ENCODE measurements at regions not wholly inside any gene's neighbourhood (a gene's known extent, or its start where the extent isn't known, plus 50 kb on each side); places are given as distances from the start of the nearest gene placed in this dataset.
A peak's percentile ranks its signal among the peaks of the same experiment; 100 is the strongest.

DNA sequence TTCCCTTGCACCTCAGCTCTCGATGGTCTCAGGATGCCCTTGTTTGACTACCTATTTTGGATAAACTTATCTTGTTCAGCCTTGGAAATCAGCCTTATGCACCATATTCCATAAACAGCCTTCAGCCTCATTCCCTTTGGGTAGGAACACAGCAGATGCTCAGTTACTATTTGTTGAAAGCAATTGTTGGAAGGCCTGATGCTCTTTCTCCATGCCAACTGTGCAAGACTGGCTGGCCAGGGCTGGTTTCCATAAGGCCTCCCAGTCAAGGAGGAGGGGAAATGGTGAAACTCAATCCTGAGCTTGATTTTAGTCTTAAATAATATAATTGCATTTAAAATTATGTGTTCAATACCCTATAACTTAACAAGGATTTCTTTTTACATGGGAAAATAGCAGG, 121.1 kb upstream of the DEPDC1 start:
- TF ChIP-seq, protein P1, sequence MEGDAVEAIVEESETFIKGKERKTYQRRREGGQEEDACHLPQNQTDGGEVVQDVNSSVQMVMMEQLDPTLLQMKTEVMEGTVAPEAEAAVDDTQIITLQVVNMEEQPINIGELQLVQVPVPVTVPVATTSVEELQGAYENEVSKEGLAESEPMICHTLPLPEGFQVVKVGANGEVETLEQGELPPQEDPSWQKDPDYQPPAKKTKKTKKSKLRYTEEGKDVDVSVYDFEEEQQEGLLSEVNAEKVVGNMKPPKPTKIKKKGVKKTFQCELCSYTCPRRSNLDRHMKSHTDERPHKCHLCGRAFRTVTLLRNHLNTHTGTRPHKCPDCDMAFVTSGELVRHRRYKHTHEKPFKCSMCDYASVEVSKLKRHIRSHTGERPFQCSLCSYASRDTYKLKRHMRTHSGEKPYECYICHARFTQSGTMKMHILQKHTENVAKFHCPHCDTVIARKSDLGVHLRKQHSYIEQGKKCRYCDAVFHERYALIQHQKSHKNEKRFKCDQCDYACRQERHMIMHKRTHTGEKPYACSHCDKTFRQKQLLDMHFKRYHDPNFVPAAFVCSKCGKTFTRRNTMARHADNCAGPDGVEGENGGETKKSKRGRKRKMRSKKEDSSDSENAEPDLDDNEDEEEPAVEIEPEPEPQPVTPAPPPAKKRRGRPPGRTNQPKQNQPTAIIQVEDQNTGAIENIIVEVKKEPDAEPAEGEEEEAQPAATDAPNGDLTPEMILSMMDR (conservative IDR thresholded peaks at IDR 0.05; ENCODE audit: low read depth, low read length), result no peak
- no peak for DNase-seq (ENCODE audit: low read depth)
- H3K4me3 ChIP-seq (ENCODE audit: low read depth, low read length), result no peak overlapping the region

DNA sequence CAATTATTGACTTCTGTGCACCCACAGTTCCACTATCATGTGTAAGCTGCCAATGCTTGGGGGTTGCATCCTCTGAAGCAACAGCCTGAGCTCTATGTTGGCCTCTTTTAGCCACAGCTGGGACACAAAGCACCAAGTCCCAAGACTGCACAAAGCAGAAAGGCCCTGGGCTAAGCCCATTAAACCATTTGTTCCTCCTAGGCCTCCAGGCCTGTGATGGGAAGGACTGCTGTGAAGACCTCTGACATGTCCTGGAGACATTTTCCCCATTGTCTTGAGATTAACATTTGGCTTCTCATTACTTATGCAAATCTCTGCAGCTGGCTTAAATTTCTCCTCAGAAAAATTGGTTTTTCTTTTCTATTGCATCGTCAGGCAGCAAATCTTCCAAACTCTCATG, 123.7 kb upstream of the DEPDC1 start:
- DNase-seq (ENCODE audit: low read depth), result no peak
- TF ChIP-seq, protein P1 (conservative IDR thresholded peaks at IDR 0.05; ENCODE audit: low read depth, low read length), result no peak
- no peak overlapping the region for H3K4me3 ChIP-seq (ENCODE audit: low read depth, low read length)

GRCh38 chr1:68623700-68624099, 126.8 kb upstream of the DEPDC1 start:
- TF ChIP-seq, protein P1 (conservative IDR thresholded peaks at IDR 0.05; ENCODE audit: low read depth, low read length), result no peak
- DNase-seq (ENCODE audit: low read depth), result no peak
- no peak overlapping the region for H3K4me3 ChIP-seq (ENCODE audit: low read depth, low read length)

DNA sequence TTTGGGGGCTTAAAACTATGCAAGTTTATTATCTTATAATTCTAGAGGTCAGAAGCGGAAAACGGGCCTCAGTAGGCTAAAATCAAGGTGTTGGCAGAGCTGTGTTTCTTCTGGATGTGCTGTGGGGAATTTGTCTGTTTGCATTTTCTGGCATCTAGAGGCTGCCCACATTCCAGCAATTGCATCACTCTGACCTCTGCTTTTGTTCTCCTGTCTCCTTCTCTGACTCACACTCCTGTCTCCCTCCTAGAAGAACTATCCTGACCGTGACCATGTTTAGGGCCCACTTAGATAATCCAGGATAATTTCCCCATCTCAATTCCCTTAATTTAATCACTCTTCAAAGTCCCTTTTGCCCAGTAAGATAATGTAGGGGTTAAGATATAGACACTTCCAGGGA, 127.4 kb upstream of the DEPDC1 start:
- TF ChIP-seq, protein P1 (conservative IDR thresholded peaks at IDR 0.05; ENCODE audit: low read depth, low read length), result no peak
- peak; percentile 53 for DNase-seq (ENCODE audit: low read depth)
- no peak overlapping the region for H3K4me3 ChIP-seq (ENCODE audit: low read depth, low read length)

GRCh38 chr1:68625624-68626023, 128.7 kb upstream of the DEPDC1 start:
- TF ChIP-seq, protein P1 (conservative IDR thresholded peaks at IDR 0.05; ENCODE audit: low read depth, low read length), result no peak
- no peak overlapping the region for H3K4me3 ChIP-seq (ENCODE audit: low read depth, low read length)
- DNase-seq (ENCODE audit: low read depth), result no peak

GRCh38 chr1:68633141-68633919, 136.4 kb upstream of the DEPDC1 start:
- TF ChIP-seq, protein P1 (conservative IDR thresholded peaks at IDR 0.05; ENCODE audit: low read depth, low read length), result no peak
- DNase-seq (ENCODE audit: low read depth), result no peak
- no peak overlapping the region for H3K4me3 ChIP-seq (ENCODE audit: low read depth, low read length)

- H3K4me3 ChIP-seq (ENCODE audit: low read depth, low read length), result no peak overlapping the region
- TF ChIP-seq, protein P1 (conservative IDR thresholded peaks at IDR 0.05; ENCODE audit: low read depth, low read length), result no peak
- no peak for DNase-seq (ENCODE audit: low read depth)
These were observed 147.6 kb upstream of the DEPDC1 start for GRCh38 chr1:68644504-68644903.
